ENCODE measurements at regions not wholly inside any gene's neighbourhood (a gene's known extent, or its start where the extent isn't known, plus 50 kb on each side); places are given as distances from the start of the nearest gene placed in this dataset.

DNA sequence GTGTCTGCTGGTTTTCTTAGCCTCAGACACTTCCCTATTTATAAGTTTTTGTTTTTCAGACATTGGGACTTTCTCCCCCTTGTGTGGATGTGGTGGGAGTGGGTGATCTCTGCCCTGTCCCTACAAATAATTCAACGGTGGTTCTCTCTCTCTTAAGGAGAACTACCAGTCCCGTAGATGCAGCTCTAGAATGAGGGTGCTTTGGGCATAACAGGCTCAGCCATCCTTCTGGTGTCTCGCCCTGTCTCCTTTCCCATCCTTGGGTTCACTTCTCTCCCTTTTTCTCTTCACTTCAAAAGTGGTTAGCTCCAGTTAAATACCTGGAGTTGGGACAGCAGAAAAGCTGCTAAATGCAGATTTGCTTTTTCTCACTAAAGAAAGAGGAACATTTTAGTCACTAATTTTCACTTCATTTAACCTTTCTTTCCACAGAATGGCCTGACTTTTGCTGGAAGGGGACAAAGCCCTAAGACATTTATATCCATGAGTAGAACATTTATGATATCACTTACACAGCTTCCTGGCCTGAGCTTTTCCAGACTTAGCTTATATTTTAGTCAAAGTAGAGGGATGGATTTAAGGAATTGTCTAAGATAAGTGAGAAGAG, 121.2 kb upstream of the CXCR4 start:
- Histone ChIP-seq H3K9ac (ENCODE audit: insufficient read depth, low read length) (no peak overlapping the region), H3K4me3 (replicated peaks in 1 of 4; ENCODE audit: control extremely low read depth in 1 of 4, insufficient read depth in 1 of 4, low read depth in 3 of 4, low read length in 4 of 4) (no peak overlapping the region), H3K27me3 (ENCODE audit: control insufficient read depth, insufficient read depth, low read length) (no peaks in the 10 kb centered on the region), H3K4me2 (ENCODE audit: extremely low read depth, insufficient read depth, low read length) (no peak overlapping the region), H3K4me1 (ENCODE audit: control insufficient read depth, extremely low read depth, insufficient read depth, low read length) (no peaks in the 10 kb centered on the region), H3K36me3 (ENCODE audit: control insufficient read depth, insufficient read depth, low read length) (no peaks in the 10 kb centered on the region), H3K27ac (ENCODE audit: insufficient read depth, low read length) (no peak overlapping the region), H3K9me3 (ENCODE audit: control insufficient read depth, insufficient read depth, low read depth, low read length) (no peaks in the 10 kb centered on the region), H4K20me1 (ENCODE audit: control insufficient read depth, extremely low read depth, insufficient read depth, low read length) (no peaks in the 10 kb centered on the region), H3K79me2 (ENCODE audit: control insufficient read depth, insufficient read depth, low read length) (no peaks in the 10 kb centered on the region), H2AFZ (ENCODE audit: low read length) (no peak overlapping the region)
- no peak for DNase-seq (ENCODE audit: low read depth in 2 of 2)
- no peak for TF ChIP-seq EZH2 (IDR thresholded peaks at IDR 0.05; ENCODE audit: low read length, missing control alignments)
- TF ChIP-seq, protein P1, sequence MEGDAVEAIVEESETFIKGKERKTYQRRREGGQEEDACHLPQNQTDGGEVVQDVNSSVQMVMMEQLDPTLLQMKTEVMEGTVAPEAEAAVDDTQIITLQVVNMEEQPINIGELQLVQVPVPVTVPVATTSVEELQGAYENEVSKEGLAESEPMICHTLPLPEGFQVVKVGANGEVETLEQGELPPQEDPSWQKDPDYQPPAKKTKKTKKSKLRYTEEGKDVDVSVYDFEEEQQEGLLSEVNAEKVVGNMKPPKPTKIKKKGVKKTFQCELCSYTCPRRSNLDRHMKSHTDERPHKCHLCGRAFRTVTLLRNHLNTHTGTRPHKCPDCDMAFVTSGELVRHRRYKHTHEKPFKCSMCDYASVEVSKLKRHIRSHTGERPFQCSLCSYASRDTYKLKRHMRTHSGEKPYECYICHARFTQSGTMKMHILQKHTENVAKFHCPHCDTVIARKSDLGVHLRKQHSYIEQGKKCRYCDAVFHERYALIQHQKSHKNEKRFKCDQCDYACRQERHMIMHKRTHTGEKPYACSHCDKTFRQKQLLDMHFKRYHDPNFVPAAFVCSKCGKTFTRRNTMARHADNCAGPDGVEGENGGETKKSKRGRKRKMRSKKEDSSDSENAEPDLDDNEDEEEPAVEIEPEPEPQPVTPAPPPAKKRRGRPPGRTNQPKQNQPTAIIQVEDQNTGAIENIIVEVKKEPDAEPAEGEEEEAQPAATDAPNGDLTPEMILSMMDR (conservative IDR thresholded peaks at IDR 0.05 in 1 of 2, IDR thresholded peaks at IDR 0.05 in 1 of 2; ENCODE audit: low read depth in 1 of 2, low read length in 2 of 2), result no peak

DNA sequence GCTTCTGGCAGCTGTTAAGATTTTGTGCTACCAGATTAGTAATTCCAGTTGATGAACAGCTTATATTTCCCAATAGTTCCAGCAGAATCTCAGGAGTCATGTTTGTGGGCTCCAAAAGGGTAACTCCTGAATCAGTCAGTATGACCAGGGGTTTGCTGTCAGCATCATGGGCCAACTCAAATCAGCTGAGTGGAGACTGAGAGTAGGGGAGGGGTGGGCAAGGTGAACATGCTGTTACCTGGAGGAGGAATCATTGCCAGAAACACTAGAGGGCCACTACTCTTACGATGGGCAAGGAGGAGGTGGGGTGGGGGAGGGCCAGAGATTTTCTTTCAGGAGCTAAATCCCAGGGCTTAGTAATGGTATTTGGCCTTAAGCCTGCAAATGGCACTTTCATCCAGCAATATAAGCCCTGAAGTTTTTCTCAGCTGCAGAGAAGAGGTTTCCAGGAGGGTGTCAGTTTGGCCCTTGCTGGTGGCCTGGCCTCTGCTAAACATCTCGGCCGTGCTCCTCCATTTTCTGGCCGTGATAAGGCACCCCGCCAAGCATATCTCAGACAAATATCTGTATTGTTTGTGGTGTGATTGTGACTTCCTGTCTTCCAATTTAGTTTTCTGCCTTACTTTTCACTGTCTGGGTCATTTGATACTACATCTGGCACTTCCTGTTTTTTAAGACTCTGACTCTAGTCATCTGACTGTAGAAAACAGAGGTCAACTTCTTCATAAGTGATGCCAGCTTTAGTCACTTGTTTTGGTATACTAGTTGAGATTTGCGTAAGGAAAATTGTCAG, 120.5 kb upstream of the CXCR4 start:
- Histone ChIP-seq H3K9ac (ENCODE audit: insufficient read depth, low read length) (no peak overlapping the region), H3K27ac (ENCODE audit: insufficient read depth, low read length) (no peak overlapping the region), H3K79me2 (ENCODE audit: control insufficient read depth, insufficient read depth, low read length) (no peaks in the 10 kb centered on the region), H4K20me1 (ENCODE audit: control insufficient read depth, extremely low read depth, insufficient read depth, low read length) (no peaks in the 10 kb centered on the region), H3K27me3 (ENCODE audit: control insufficient read depth, insufficient read depth, low read length) (no peaks in the 10 kb centered on the region), H3K4me3 (replicated peaks in 1 of 4; ENCODE audit: control extremely low read depth in 1 of 4, insufficient read depth in 1 of 4, low read depth in 3 of 4, low read length in 4 of 4) (no peak overlapping the region), H2AFZ (ENCODE audit: low read length) (no peak overlapping the region), H3K4me1 (ENCODE audit: control insufficient read depth, extremely low read depth, insufficient read depth, low read length) (no peaks in the 10 kb centered on the region), H3K36me3 (ENCODE audit: control insufficient read depth, insufficient read depth, low read length) (no peaks in the 10 kb centered on the region), H3K4me2 (ENCODE audit: extremely low read depth, insufficient read depth, low read length) (no peak overlapping the region), H3K9me3 (ENCODE audit: control insufficient read depth, insufficient read depth, low read depth, low read length) (no peaks in the 10 kb centered on the region)
- TF ChIP-seq EZH2 (IDR thresholded peaks at IDR 0.05; ENCODE audit: low read length, missing control alignments), result no peak
- TF ChIP-seq, protein P1 (conservative IDR thresholded peaks at IDR 0.05 in 1 of 2, IDR thresholded peaks at IDR 0.05 in 1 of 2; ENCODE audit: low read depth in 1 of 2, low read length in 2 of 2), result no peak
- peak; percentile 32 to 69 for DNase-seq (ENCODE audit: low read depth in 2 of 2)

DNA sequence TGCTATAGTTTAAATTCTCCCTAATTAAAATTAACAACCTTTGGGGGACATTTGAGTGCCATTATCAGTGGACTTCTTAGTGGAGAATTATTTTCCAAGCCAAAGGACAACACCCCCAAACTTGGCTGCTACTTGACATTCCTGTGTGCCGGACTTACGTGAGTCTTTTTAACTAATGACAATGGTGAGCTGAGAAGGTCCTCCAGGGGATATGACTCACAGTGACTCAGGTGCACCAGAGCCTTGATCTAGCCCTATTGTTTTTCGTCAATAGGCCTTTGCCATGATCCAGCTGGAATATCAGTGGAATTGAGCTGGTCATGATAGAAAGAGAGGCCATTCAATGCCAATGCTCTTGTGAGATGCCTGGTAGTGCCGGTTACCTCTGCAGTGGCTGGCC, 118.1 kb upstream of the CXCR4 start:
- Histone ChIP-seq H3K9me3 (ENCODE audit: control insufficient read depth, insufficient read depth, low read depth, low read length) (no peaks in the 10 kb centered on the region), H3K36me3 (ENCODE audit: control insufficient read depth, insufficient read depth, low read length) (no peaks in the 10 kb centered on the region), H3K4me2 (ENCODE audit: extremely low read depth, insufficient read depth, low read length) (no peak overlapping the region), H3K79me2 (ENCODE audit: control insufficient read depth, insufficient read depth, low read length) (no peaks in the 10 kb centered on the region), H3K4me3 (replicated peaks in 1 of 4; ENCODE audit: control extremely low read depth in 1 of 4, insufficient read depth in 1 of 4, low read depth in 3 of 4, low read length in 4 of 4) (no peak overlapping the region), H4K20me1 (ENCODE audit: control insufficient read depth, extremely low read depth, insufficient read depth, low read length) (no peaks in the 10 kb centered on the region), H3K27me3 (ENCODE audit: control insufficient read depth, insufficient read depth, low read length) (peaks cover 3% of the 10 kb centered on the region), H3K9ac (ENCODE audit: insufficient read depth, low read length) (no peak overlapping the region), H3K4me1 (ENCODE audit: control insufficient read depth, extremely low read depth, insufficient read depth, low read length) (no peaks in the 10 kb centered on the region), H3K27ac (ENCODE audit: insufficient read depth, low read length) (no peak overlapping the region), H2AFZ (ENCODE audit: low read length) (no peak overlapping the region)
- no peak for TF ChIP-seq EZH2 (IDR thresholded peaks at IDR 0.05; ENCODE audit: low read length, missing control alignments)
- TF ChIP-seq, protein P1 (conservative IDR thresholded peaks at IDR 0.05 in 1 of 2, IDR thresholded peaks at IDR 0.05 in 1 of 2; ENCODE audit: low read depth in 1 of 2, low read length in 2 of 2), result no peak
- peak; percentile 14 to 94 for DNase-seq (ENCODE audit: low read depth in 2 of 2)
